GM23338 (cell line): ENCODE measurements at regions not wholly inside any gene's neighbourhood (a gene's known extent, or its start where the extent isn't known, plus 50 kb on each side); places are given as distances from the start of the nearest gene placed in this dataset.

Experiments
- ATAC-seq: fragments of 200-7000 bp; cut with Tn5 transposase; 3 replicates; pipeline ENCODE4 v1.9.1; 2020
- DNase-seq: peaks from one replicate; pipeline ENCODE4 v3.0.0-alpha.2; 2015; ENCODE audit warnings: low spot score
- H2AFZ ChIP-seq: fragments of 200-600 bp; sonication (generic); 2 replicates; pipeline ENCODE4 v1.8.0; 2016; ENCODE audit warnings: antibody characterized with exemption, mild to moderate bottlenecking, moderate library complexity
- H3F3A ChIP-seq: fragments of 200-600 bp; sonication (generic); replicated peaks from 2 replicates; pipeline ENCODE4 v1.8.0; 2017; ENCODE audit warnings: antibody characterized with exemption, mixed run types, low read depth
- H3K27ac ChIP-seq: fragments of 200-600 bp; sonication (generic); 2 replicates; pipeline ENCODE4 v1.6.1; 2016; ENCODE audit warnings: low read depth
- H3K27me3 ChIP-seq: fragments of 200-600 bp; sonication (generic); 2 replicates; pipeline ENCODE4 v1.8.0; 2016; ENCODE audit warnings: mild to moderate bottlenecking, mixed run types, moderate library complexity; ENCODE audit not compliant: insufficient read depth
- H3K36me3 ChIP-seq: fragments of 200-600 bp; sonication (generic); 2 replicates; pipeline ENCODE4 v1.8.0; 2016; ENCODE audit warnings: mild to moderate bottlenecking; ENCODE audit not compliant: insufficient read depth
- H3K4me1 ChIP-seq: fragments of 200-600 bp; sonication (generic); 2 replicates; pipeline ENCODE4 v1.8.0; 2016; ENCODE audit warnings: mild to moderate bottlenecking, moderate library complexity; ENCODE audit not compliant: insufficient read depth
- H3K4me2 ChIP-seq: fragments of 200-600 bp; sonication (generic); 2 replicates; pipeline ENCODE4 v1.7.1; 2017; ENCODE audit warnings: mixed run types
- H3K4me3 ChIP-seq: fragments of 200-600 bp; sonication (generic); 2 replicates; pipeline ENCODE4 v1.6.1; 2016; ENCODE audit warnings: mixed run types
- H3K79me2 ChIP-seq: fragments of 200-600 bp; sonication (generic); replicated peaks from 2 replicates; pipeline ENCODE4 v1.8.0; 2017; ENCODE audit warnings: mild to moderate bottlenecking; ENCODE audit not compliant: insufficient read depth
- H3K9me2 ChIP-seq: fragments of 200-600 bp; sonication (generic); 2 replicates; pipeline ENCODE4 v1.8.0; 2017; ENCODE audit not compliant: insufficient read depth
- H4K20me1 ChIP-seq: fragments of 200-600 bp; sonication (generic); replicated peaks from 2 replicates; pipeline ENCODE4 v1.8.0; 2017; ENCODE audit warnings: mild to moderate bottlenecking; ENCODE audit not compliant: insufficient read depth
- H3K27ac Mint-ChIP-seq: 2 replicates; pipeline ENCODE4 v1.8.0; 2020; ENCODE audit warnings: inconsistent platforms, mild to moderate bottlenecking, moderate library complexity, mixed read lengths
- H3K27me3 Mint-ChIP-seq: 3 replicates; pipeline ENCODE4 v1.8.0; 2022; ENCODE audit warnings: low read depth, mild to moderate bottlenecking, moderate library complexity, mixed read lengths, inconsistent platforms; ENCODE audit not compliant: insufficient read depth, poor library complexity
- H3K36me3 Mint-ChIP-seq: 3 replicates; pipeline ENCODE4 v1.8.0; 2021; ENCODE audit warnings: low read depth, mild to moderate bottlenecking, inconsistent platforms, moderate library complexity, mixed read lengths
- H3K4me1 Mint-ChIP-seq: 3 replicates; pipeline ENCODE4 v1.8.0; 2020; ENCODE audit warnings: mild to moderate bottlenecking, inconsistent platforms, mixed read lengths
- H3K4me3 Mint-ChIP-seq: 3 replicates; pipeline ENCODE4 v1.8.0; 2021; ENCODE audit warnings: moderate library complexity, mild to moderate bottlenecking, inconsistent platforms, mixed read lengths
- H3K9me3 Mint-ChIP-seq: 3 replicates; pipeline ENCODE4 v1.8.0; 2020; ENCODE audit warnings: moderate library complexity, mild to moderate bottlenecking, inconsistent platforms, mixed read lengths
- CREB1 ChIP-seq: fragments of 250-450 bp; sonication (Bioruptor Pico); IDR thresholded peaks from 2 replicates; pipeline ENCODE4 v1.5.0; 2020; ENCODE audit warnings: low read depth, mild to moderate bottlenecking, moderate library complexity
- CTCF ChIP-seq, 2 experiments: fragments of 200-600 bp in 1 of 2; sonication (generic) in 1 of 2; conservative IDR thresholded peaks; 2 replicates each; pipeline versions ENCODE4 v1.5.1 to v1.6.1; 2016 to 2017; ENCODE audit warnings: antibody characterized with exemption in 2 of 2, low read depth in 2 of 2, mild to moderate bottlenecking in 2 of 2, moderate library complexity in 1 of 2
- ETS1 ChIP-seq: IDR thresholded peaks from 2 replicates; pipeline ENCODE4 v1.6.1; 2016; ENCODE audit warnings: antibody characterized with exemption
- EZH2 ChIP-seq: fragments of 200-600 bp; sonication (generic); IDR thresholded peaks from one replicate; pipeline ENCODE4 v1.8.0; 2017; ENCODE audit warnings: antibody characterized with exemption, mild to moderate bottlenecking, low read depth; ENCODE audit not compliant: unreplicated experiment
- EZH2phosphoT487 ChIP-seq: fragments of 200-600 bp; sonication (generic); IDR thresholded peaks from one replicate; pipeline ENCODE4 v1.8.1; 2018; ENCODE audit warnings: antibody characterized with exemption; ENCODE audit not compliant: unreplicated experiment
- JUNB ChIP-seq: IDR thresholded peaks from one replicate; pipeline ENCODE4 v1.6.1; 2016; ENCODE audit warnings: antibody characterized with exemption; ENCODE audit not compliant: unreplicated experiment
- NANOG ChIP-seq: IDR thresholded peaks from 2 replicates; pipeline ENCODE4 v1.6.1; 2016; ENCODE audit warnings: antibody characterized with exemption, borderline replicate concordance
- POLR2AphosphoS5 ChIP-seq: IDR thresholded peaks from 2 replicates; pipeline ENCODE4 v1.6.1; 2016; ENCODE audit warnings: antibody characterized with exemption, low read depth
- REST ChIP-seq: IDR thresholded peaks from one replicate; pipeline ENCODE4 v1.6.1; 2018; ENCODE audit warnings: antibody characterized with exemption; ENCODE audit not compliant: unreplicated experiment
- ZNF114 ChIP-seq: fragments of 250-450 bp; sonication (Bioruptor Pico); IDR thresholded peaks from 2 replicates; pipeline ENCODE4 v1.5.0; 2020; ENCODE audit warnings: mild to moderate bottlenecking, moderate library complexity
- ZNF331 ChIP-seq: fragments of 250-450 bp; sonication (Bioruptor Pico); IDR thresholded peaks from 2 replicates; pipeline ENCODE4 v1.5.0; 2020; ENCODE audit warnings: low read depth, mild to moderate bottlenecking, moderate library complexity
- ZNF462 ChIP-seq: fragments of 250-450 bp; sonication (Bioruptor Pico); IDR thresholded peaks from 2 replicates; pipeline ENCODE4 v1.5.0; 2020; ENCODE audit warnings: mild to moderate bottlenecking, moderate library complexity

GRCh38 chr1:181143102-181143859, 54.8 kb downstream of the IER5 start:
- Histone ChIP-seq H3K4me1 (peaks cover 6% of the 10 kb centered on the region; the same call in 1 of the 2 replicates), H4K20me1 (no peaks in the 10 kb centered on the region), H3F3A (no peaks in the 10 kb centered on the region), H3K9me2 (no peaks in the 10 kb centered on the region), H3K4me3 (no peak overlapping the region), H3K4me2 (no peak overlapping the region), H3K27me3 (peaks cover 4% of the 10 kb centered on the region; the same call in 1 of the 2 replicates), H3K79me2 (no peaks in the 10 kb centered on the region), H3K27ac (no peak overlapping the region), H2AFZ (no peak overlapping the region), H3K36me3 (no peaks in the 10 kb centered on the region)
- peaks cover 7% of the 10 kb centered on the region for H3K4me1 Mint-ChIP-seq
- H3K9me3 Mint-ChIP-seq: no peaks in the 10 kb centered on the region; the same call in 2 of the 3 replicates
- no peak overlapping the region for H3K4me3 Mint-ChIP-seq
- no peaks in the 10 kb centered on the region for H3K36me3 Mint-ChIP-seq
- TF ChIP-seq ETS1: no peak
- no peak for TF ChIP-seq EZH2phosphoT487
- no peak for TF ChIP-seq CTCF (conservative IDR thresholded peaks at IDR 0.05; ENCODE audit: low read depth in 2 of 2)
- TF ChIP-seq ZNF114: no peak
- TF ChIP-seq ZNF462 (CRISPR knock-in tag): no peak
- no peak for TF ChIP-seq CREB1
- TF ChIP-seq ZNF331: no peak
- no peak for TF ChIP-seq JUNB
- TF ChIP-seq EZH2: no peak
- TF ChIP-seq REST: no peak
- no peak for TF ChIP-seq NANOG
- TF ChIP-seq POLR2AphosphoS5: no peak
- ATAC-seq: no peak
- no peak for DNase-seq
- H3K27me3 Mint-ChIP-seq: peaks cover 11% of the 10 kb centered on the region
- no peak overlapping the region for H3K27ac Mint-ChIP-seq
